GM18951 (cell line): ENCODE measurements at regions not wholly inside any gene's neighbourhood (a gene's known extent, or its start where the extent isn't known, plus 50 kb on each side); places are given as distances from the start of the nearest gene placed in this dataset.

Experiments
- POLR2A ChIP-seq: IDR thresholded peaks from 4 replicates; pipeline ENCODE4 v1.6.1; 2011; ENCODE audit warnings: mild to moderate bottlenecking; ENCODE audit not compliant: insufficient read length, insufficient read depth; ENCODE audit errors: extremely low read depth
- in situ Hi-C: fragments of 300-500 bp; cut with MboI; formaldehyde crosslinking; loops from one replicate; pipeline ENCODE4 v1.12.0; 2022; ENCODE audit warnings: low sequenced_read_pairs, mixed read lengths, inconsistent platforms; ENCODE audit not compliant: unreplicated experiment

GRCh38 chr9:129338724-129339430 lies 160.8 kb upstream of the IER5L start:
- in situ Hi-C loops = no loop called here
- TF ChIP-seq POLR2A = no peak

- in situ Hi-C loops = no loop called here
Measured at GRCh38 chr9:129337336-129338140, 159.5 kb upstream of the IER5L start.

GRCh38 chr9:129336601-129337331 lies 158.7 kb upstream of the IER5L start:
- in situ Hi-C loops = no loop called here
- peak; percentile 25 for TF ChIP-seq POLR2A

More at GRCh38 chr9:129337336-129338140, 159.5 kb upstream of the IER5L start:
- TF ChIP-seq POLR2A = no peak

GRCh38 chr9:129336130-129336528 lies 158.1 kb upstream of the IER5L start:
- no peak for TF ChIP-seq POLR2A
- in situ Hi-C loops = no loop called here

- no peak for TF ChIP-seq POLR2A
- in situ Hi-C loops = no loop called here
Measured at GRCh38 chr9:129335464-129336129, 157.5 kb upstream of the IER5L start.

GRCh38 chr9:129334105-129334935 lies 156.3 kb upstream of the IER5L start:
- in situ Hi-C loops = no loop called here
- no peak for TF ChIP-seq POLR2A

- in situ Hi-C loops = no loop called here
- TF ChIP-seq POLR2A = no peak
Measured at GRCh38 chr9:129333617-129334104, 155.6 kb upstream of the IER5L start.

GRCh38 chr9:129332581-129332980 lies 154.5 kb upstream of the IER5L start:
- in situ Hi-C loops = no loop called here

GRCh38 chr9:129331772-129332500 lies 153.9 kb upstream of the IER5L start:
- no peak for TF ChIP-seq POLR2A
- in situ Hi-C loops = no loop called here

More at GRCh38 chr9:129332581-129332980, 154.5 kb upstream of the IER5L start:
- TF ChIP-seq POLR2A = no peak

GRCh38 chr9:129331493-129331765 lies 153.4 kb upstream of the IER5L start:
- no peak for TF ChIP-seq POLR2A
- in situ Hi-C loops = no loop called here

GRCh38 chr9:129330711-129331492 lies 152.8 kb upstream of the IER5L start:
- in situ Hi-C loops = no loop called here

More at GRCh38 chr9:129330711-129331492, 152.8 kb upstream of the IER5L start:
- TF ChIP-seq POLR2A = no peak
